ENCODE measurements at regions not wholly inside any gene's neighbourhood (a gene's known extent, or its start where the extent isn't known, plus 50 kb on each side); places are given as distances from the start of the nearest gene placed in this dataset.

DNA sequence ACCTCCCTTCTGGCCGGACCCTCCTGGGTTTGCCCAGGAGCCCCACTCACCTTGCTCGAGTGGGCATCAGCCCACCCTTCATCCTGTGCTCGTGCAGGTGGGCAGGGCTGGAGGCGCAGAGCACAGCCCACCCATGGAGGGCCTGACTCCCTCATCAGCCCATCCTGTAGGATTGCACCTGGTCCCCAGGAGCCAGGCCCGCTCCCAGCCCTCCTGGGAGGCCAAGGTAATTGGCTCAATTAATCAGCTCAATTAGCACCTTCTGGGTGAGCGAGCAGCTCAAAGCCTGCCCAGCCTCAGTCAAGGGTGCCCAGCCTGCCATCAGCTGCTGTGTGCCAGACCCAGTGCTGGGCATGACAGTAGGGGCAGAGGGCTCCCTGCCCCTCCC, 58.1 kb upstream of the NECTIN1 start:
- no peak overlapping the region for H3K4me3 ChIP-seq (ENCODE audit: low read length)
- TF ChIP-seq, protein P1, sequence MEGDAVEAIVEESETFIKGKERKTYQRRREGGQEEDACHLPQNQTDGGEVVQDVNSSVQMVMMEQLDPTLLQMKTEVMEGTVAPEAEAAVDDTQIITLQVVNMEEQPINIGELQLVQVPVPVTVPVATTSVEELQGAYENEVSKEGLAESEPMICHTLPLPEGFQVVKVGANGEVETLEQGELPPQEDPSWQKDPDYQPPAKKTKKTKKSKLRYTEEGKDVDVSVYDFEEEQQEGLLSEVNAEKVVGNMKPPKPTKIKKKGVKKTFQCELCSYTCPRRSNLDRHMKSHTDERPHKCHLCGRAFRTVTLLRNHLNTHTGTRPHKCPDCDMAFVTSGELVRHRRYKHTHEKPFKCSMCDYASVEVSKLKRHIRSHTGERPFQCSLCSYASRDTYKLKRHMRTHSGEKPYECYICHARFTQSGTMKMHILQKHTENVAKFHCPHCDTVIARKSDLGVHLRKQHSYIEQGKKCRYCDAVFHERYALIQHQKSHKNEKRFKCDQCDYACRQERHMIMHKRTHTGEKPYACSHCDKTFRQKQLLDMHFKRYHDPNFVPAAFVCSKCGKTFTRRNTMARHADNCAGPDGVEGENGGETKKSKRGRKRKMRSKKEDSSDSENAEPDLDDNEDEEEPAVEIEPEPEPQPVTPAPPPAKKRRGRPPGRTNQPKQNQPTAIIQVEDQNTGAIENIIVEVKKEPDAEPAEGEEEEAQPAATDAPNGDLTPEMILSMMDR (IDR thresholded peaks at IDR 0.05; ENCODE audit: low read depth, low read length, poor library complexity, severe bottlenecking): no peak
- TF ChIP-seq EZH2phosphoT487 (IDR thresholded peaks at IDR 0.05; ENCODE audit: borderline replicate concordance, low read length): no peak
- H3K36me3 ChIP-seq (ENCODE audit: control insufficient read depth, low read length): no peaks in the 10 kb centered on the region
- H3F3A ChIP-seq (ENCODE audit: control insufficient read depth, insufficient read depth): no peaks in the 10 kb centered on the region
- peaks cover 8% of the 10 kb centered on the region for H3K27me3 ChIP-seq (ENCODE audit: control insufficient read depth, low read length)
- no peak overlapping the region for H3K4me2 ChIP-seq (ENCODE audit: low read length)
- no peaks in the 10 kb centered on the region for H3K9me2 ChIP-seq (replicated peaks; ENCODE audit: control insufficient read depth, low read length)
- H3K4me1 ChIP-seq (ENCODE audit: control insufficient read depth, low read length): no peaks in the 10 kb centered on the region
- H3K27ac ChIP-seq (ENCODE audit: low read depth, low read length): no peak overlapping the region
- H3K79me2 ChIP-seq (ENCODE audit: control insufficient read depth, low read length): no peaks in the 10 kb centered on the region
- no peaks in the 10 kb centered on the region; the same call in 1 of the 2 replicates for H4K20me1 ChIP-seq (ENCODE audit: control insufficient read depth, insufficient read depth, low read depth, low read length)
- no peaks in the 10 kb centered on the region for H3K9me3 ChIP-seq (ENCODE audit: control insufficient read depth, insufficient read depth, low read length)

DNA sequence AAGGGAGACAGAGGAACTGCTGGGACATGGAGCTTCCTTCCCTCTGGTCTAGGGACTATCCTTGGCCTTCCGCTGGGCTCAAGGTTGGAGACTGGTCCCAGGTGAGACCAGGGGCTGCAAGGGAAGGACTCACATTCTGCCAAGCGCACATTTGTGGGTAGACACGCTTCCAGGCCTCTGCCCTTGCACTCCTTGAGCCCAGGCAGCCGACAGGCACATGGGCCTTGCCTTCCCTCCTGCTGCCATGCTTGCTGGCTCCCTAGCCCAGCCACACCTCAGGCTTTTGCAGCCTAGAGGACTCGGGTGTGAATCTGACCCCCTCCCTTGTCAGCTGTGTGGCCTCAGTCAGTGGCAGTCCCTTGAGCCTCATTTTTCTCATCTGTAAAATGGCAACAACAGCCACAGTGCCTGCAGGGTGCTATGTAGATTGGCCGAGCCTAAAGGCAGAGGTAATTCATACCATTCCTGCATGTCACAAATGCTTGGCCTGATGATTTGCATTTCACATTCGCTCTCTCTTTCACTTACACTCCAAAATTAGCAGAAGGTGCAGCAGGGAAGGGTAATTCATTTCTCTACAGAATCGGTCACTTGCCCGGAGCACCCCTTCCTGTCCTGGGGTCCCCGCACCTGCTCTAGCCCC, 57.6 kb upstream of the NECTIN1 start:
- Histone ChIP-seq H3K4me3 (ENCODE audit: low read length) (no peak overlapping the region), H3K27ac (ENCODE audit: low read depth, low read length) (no peak overlapping the region), H3K27me3 (ENCODE audit: control insufficient read depth, low read length) (peaks cover 9% of the 10 kb centered on the region), H4K20me1 (ENCODE audit: control insufficient read depth, insufficient read depth, low read depth, low read length) (no peaks in the 10 kb centered on the region; the same call in 1 of the 2 replicates), H3K36me3 (ENCODE audit: control insufficient read depth, low read length) (no peaks in the 10 kb centered on the region), H3K79me2 (ENCODE audit: control insufficient read depth, low read length) (no peaks in the 10 kb centered on the region), H3K9me3 (ENCODE audit: control insufficient read depth, insufficient read depth, low read length) (no peaks in the 10 kb centered on the region), H3K4me1 (ENCODE audit: control insufficient read depth, low read length) (no peaks in the 10 kb centered on the region), H3K9me2 (replicated peaks; ENCODE audit: control insufficient read depth, low read length) (no peaks in the 10 kb centered on the region), H3K4me2 (ENCODE audit: low read length) (no peak overlapping the region), H3F3A (ENCODE audit: control insufficient read depth, insufficient read depth) (no peaks in the 10 kb centered on the region)
- TF ChIP-seq, protein P1 (IDR thresholded peaks at IDR 0.05; ENCODE audit: low read depth, low read length, poor library complexity, severe bottlenecking): no peak
- TF ChIP-seq EZH2phosphoT487 (IDR thresholded peaks at IDR 0.05; ENCODE audit: borderline replicate concordance, low read length): no peak

DNA sequence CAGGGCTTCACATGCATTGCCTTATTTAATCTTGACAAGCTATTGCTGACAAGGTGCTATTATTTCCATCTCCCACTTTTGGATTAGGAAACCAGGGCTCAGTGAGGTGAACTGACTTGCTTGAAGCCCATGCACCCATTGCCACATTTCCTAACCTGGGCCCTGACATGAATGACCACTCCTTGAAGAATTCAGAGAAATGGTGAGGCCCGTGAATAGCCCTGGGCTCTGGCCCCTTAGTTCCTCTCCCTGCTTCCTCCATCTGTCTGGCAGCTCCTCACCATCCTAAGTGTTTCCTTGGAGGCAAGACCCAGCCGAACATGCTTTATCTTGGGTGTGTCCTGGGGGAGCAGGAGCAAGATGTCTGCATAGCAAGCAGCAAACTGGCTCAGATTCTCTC, 56.1 kb upstream of the NECTIN1 start:
- Histone ChIP-seq H3K9me2 (replicated peaks; ENCODE audit: control insufficient read depth, low read length) (no peaks in the 10 kb centered on the region), H3K27me3 (ENCODE audit: control insufficient read depth, low read length) (peaks cover 9% of the 10 kb centered on the region), H3F3A (ENCODE audit: control insufficient read depth, insufficient read depth) (no peaks in the 10 kb centered on the region), H3K9me3 (ENCODE audit: control insufficient read depth, insufficient read depth, low read length) (no peaks in the 10 kb centered on the region), H3K36me3 (ENCODE audit: control insufficient read depth, low read length) (no peaks in the 10 kb centered on the region), H3K4me2 (ENCODE audit: low read length) (no peak overlapping the region), H4K20me1 (ENCODE audit: control insufficient read depth, insufficient read depth, low read depth, low read length) (no peaks in the 10 kb centered on the region; the same call in 1 of the 2 replicates), H3K27ac (ENCODE audit: low read depth, low read length) (no peak overlapping the region), H3K4me1 (ENCODE audit: control insufficient read depth, low read length) (no peaks in the 10 kb centered on the region), H3K79me2 (ENCODE audit: control insufficient read depth, low read length) (no peaks in the 10 kb centered on the region), H3K4me3 (ENCODE audit: low read length) (no peak overlapping the region)
- TF ChIP-seq, protein P1 (IDR thresholded peaks at IDR 0.05; ENCODE audit: low read depth, low read length, poor library complexity, severe bottlenecking): no peak
